Calu3 (cell line): ENCODE measurements at regions not wholly inside any gene's neighbourhood (a gene's known extent, or its start where the extent isn't known, plus 50 kb on each side); places are given as distances from the start of the nearest gene placed in this dataset.

Source experiments
- BruUV-seq: library from RNA; stranded (reverse); fragments of 400-500 nt; replicated peaks from 2 replicates; lab custom pipeline; 2021; lab: Mats Ljungman, UMichigan
- CTCF ChIA-PET: fragments of 300-600 bp; sonication (Branson Sonifier 250); formaldehyde crosslinking; loops from one replicate; lab custom pipeline; 2022; ENCODE audit warnings: antibody characterized with exemption; lab: Charles Lee
- DNase-seq: peaks from one replicate; pipeline ENCODE4 v3.0.0; 2022
- H3K27ac Mint-ChIP-seq: one replicate; pipeline ENCODE4 v1.8.0; 2022; ENCODE audit warnings: mixed read lengths; ENCODE audit not compliant: unreplicated experiment
- H3K27me3 Mint-ChIP-seq: one replicate; pipeline ENCODE4 v1.8.0; 2022; ENCODE audit warnings: mixed read lengths; ENCODE audit not compliant: unreplicated experiment
- H3K36me3 Mint-ChIP-seq: one replicate; pipeline ENCODE4 v1.8.0; 2022; ENCODE audit warnings: mild to moderate bottlenecking, moderate library complexity, mixed read lengths; ENCODE audit not compliant: insufficient read depth, unreplicated experiment
- H3K4me1 Mint-ChIP-seq: one replicate; pipeline ENCODE4 v1.8.0; 2022; ENCODE audit warnings: mild to moderate bottlenecking, low read depth, mixed read lengths; ENCODE audit not compliant: unreplicated experiment
- H3K4me3 Mint-ChIP-seq: one replicate; pipeline ENCODE4 v1.8.0; 2022; ENCODE audit warnings: mild to moderate bottlenecking, low read depth, moderate library complexity, mixed read lengths; ENCODE audit not compliant: unreplicated experiment
- H3K9me3 Mint-ChIP-seq: one replicate; pipeline ENCODE4 v1.8.0; 2022; ENCODE audit warnings: low read depth, mixed read lengths; ENCODE audit not compliant: unreplicated experiment
- CTCF ChIP-seq: fragments of 200-600 bp; IDR thresholded peaks from one replicate; pipeline ENCODE4 v1.8.0; 2022; ENCODE audit warnings: antibody characterized with exemption; ENCODE audit not compliant: unreplicated experiment
- intact Hi-C: fragments of 100-400 bp; cut with micrococcal nuclease; formaldehyde crosslinking; loops from one replicate; pipeline ENCODE4 v1.10.0; 2022; ENCODE audit not compliant: unreplicated experiment

GRCh38 chr7:84546403-84546802 is 351.8 kb upstream of the SEMA3A start:
- no peak for TF ChIP-seq CTCF
- intact Hi-C loops = no loop called here
- no peaks in the 10 kb centered on the region for H3K36me3 Mint-ChIP-seq
- no peaks in the 10 kb centered on the region for H3K27me3 Mint-ChIP-seq
- no peaks in the 10 kb centered on the region for H3K9me3 Mint-ChIP-seq
- no TSS peak for BruUV-seq
- H3K27ac Mint-ChIP-seq = no peak overlapping the region
- no peak overlapping the region for H3K4me3 Mint-ChIP-seq
- no peak for DNase-seq
- CTCF ChIA-PET = no interaction called here
- no peaks in the 10 kb centered on the region for H3K4me1 Mint-ChIP-seq

- H3K27ac Mint-ChIP-seq = no peak overlapping the region
- no peak for DNase-seq
- intact Hi-C loops = no loop called here
- no peaks in the 10 kb centered on the region for H3K36me3 Mint-ChIP-seq
- no peak overlapping the region for H3K4me3 Mint-ChIP-seq
- BruUV-seq = no TSS peak
- no peaks in the 10 kb centered on the region for H3K9me3 Mint-ChIP-seq
- H3K4me1 Mint-ChIP-seq = peaks cover 20% of the 10 kb centered on the region
- TF ChIP-seq CTCF = no peak
- H3K27me3 Mint-ChIP-seq = no peaks in the 10 kb centered on the region
- CTCF ChIA-PET = interaction anchor here (0.6 kb wide), 1 partner anchor 717 kb away, joined by 3 read pairs; no protein-coding TSS in a partner anchor
Measured at GRCh38 chr7:84538268-84538667, 343.7 kb upstream of the SEMA3A start.

GRCh38 chr7:84536271-84536870 is 341.8 kb upstream of the SEMA3A start:
- intact Hi-C loops = no loop called here

GRCh38 chr7:84535580-84536270 is 341.1 kb upstream of the SEMA3A start:
- Mint-ChIP-seq H3K27ac (no peak overlapping the region), H3K36me3 (no peaks in the 10 kb centered on the region), H3K27me3 (no peaks in the 10 kb centered on the region), H3K4me1 (peaks cover 32% of the 10 kb centered on the region), H3K9me3 (no peaks in the 10 kb centered on the region), H3K4me3 (no peak overlapping the region)
- TF ChIP-seq CTCF = no peak
- DNase-seq = no peak
- CTCF ChIA-PET = no interaction called here
- no TSS peak for BruUV-seq
- intact Hi-C loops = no loop called here

More at GRCh38 chr7:84536271-84536870, 341.8 kb upstream of the SEMA3A start:
- no peaks in the 10 kb centered on the region for H3K9me3 Mint-ChIP-seq
- peaks cover 32% of the 10 kb centered on the region for H3K4me1 Mint-ChIP-seq
- no peaks in the 10 kb centered on the region for H3K36me3 Mint-ChIP-seq
- DNase-seq = no peak
- no peak overlapping the region for H3K27ac Mint-ChIP-seq
- no peak overlapping the region for H3K4me3 Mint-ChIP-seq
- no peaks in the 10 kb centered on the region for H3K27me3 Mint-ChIP-seq
- no TSS peak for BruUV-seq
- CTCF ChIA-PET = no interaction called here
- TF ChIP-seq CTCF = no peak
